Testis (tissue), 2 donors: ENCODE measurements at regions not wholly inside any gene's neighbourhood (a gene's known extent, or its start where the extent isn't known, plus 50 kb on each side); places are given as distances from the start of the nearest gene placed in this dataset.
A peak's percentile ranks its signal among the peaks of the same experiment; 100 is the strongest.

Experiments used
- DNase-seq: peaks from one replicate; pipeline ENCODE4 v3.0.0-alpha.2; 2019
- H3K27ac ChIP-seq, 2 donors: fragments of 200-600 bp; sonication (generic); one replicate each; pipeline ENCODE4 v1.5.1; 2019
- H3K27me3 ChIP-seq: fragments of 200-600 bp; sonication (generic); one replicate; pipeline ENCODE4 v1.5.1; 2019
- H3K36me3 ChIP-seq: fragments of 200-600 bp; sonication (generic); one replicate; pipeline ENCODE4 v1.5.1; 2017; ENCODE audit warnings: low read depth; ENCODE audit errors: missing control alignments
- H3K4me1 ChIP-seq: fragments of 200-600 bp; sonication (generic); one replicate; pipeline ENCODE4 v1.5.1; 2019
- H3K4me3 ChIP-seq, 2 donors: fragments of 200-600 bp; sonication (generic); one replicate each; pipeline ENCODE4 v1.5.1; 2017 to 2019
- H3K9me3 ChIP-seq: fragments of 200-600 bp; sonication (generic); one replicate; pipeline ENCODE4 v1.5.1; 2017
- POLR2A ChIP-seq: fragments of 450-650 bp; IDR thresholded peaks from one replicate; pipeline ENCODE4 v1.6.1; 2017; ENCODE audit warnings: antibody characterized with exemption, mild to moderate bottlenecking, moderate library complexity
- WGBS, 2 donors: methylation state at CpG; one replicate each; pipeline ENCODE4 v1.1.5; 2018; 5-methylcytosine and 5-hydroxymethylcytosine counted together
- intact Hi-C: fragments of 100-400 bp; cut with DNase I; formaldehyde crosslinking; loops from one replicate; pipeline ENCODE4 v1.15.1; 2023; ENCODE audit warnings: low total_unique reads
- TF ChIP-seq, protein P1 (sequence below), 3 experiments: fragments of 450-650 bp in 2 of 3; fragments of 200-600 bp in 1 of 3; sonication (generic) in 1 of 3; IDR thresholded peaks; one replicate each; pipeline ENCODE4 v1.5.1; 2016 to 2019; ENCODE audit warnings: antibody characterized with exemption in 3 of 3, mild to moderate bottlenecking in 2 of 3, moderate library complexity in 1 of 3

GRCh38 chr5:57780306-57780960 is 297.8 kb upstream of the ACTBL2 start:
- Histone ChIP-seq H3K4me1 (no peaks in the 10 kb centered on the region), H3K27me3 (no peaks in the 10 kb centered on the region), H3K27ac (no peak overlapping the region), H3K4me3 (no peak overlapping the region), H3K9me3 (no peaks in the 10 kb centered on the region), H3K36me3 (no peaks in the 10 kb centered on the region)
- TF ChIP-seq, protein P1, sequence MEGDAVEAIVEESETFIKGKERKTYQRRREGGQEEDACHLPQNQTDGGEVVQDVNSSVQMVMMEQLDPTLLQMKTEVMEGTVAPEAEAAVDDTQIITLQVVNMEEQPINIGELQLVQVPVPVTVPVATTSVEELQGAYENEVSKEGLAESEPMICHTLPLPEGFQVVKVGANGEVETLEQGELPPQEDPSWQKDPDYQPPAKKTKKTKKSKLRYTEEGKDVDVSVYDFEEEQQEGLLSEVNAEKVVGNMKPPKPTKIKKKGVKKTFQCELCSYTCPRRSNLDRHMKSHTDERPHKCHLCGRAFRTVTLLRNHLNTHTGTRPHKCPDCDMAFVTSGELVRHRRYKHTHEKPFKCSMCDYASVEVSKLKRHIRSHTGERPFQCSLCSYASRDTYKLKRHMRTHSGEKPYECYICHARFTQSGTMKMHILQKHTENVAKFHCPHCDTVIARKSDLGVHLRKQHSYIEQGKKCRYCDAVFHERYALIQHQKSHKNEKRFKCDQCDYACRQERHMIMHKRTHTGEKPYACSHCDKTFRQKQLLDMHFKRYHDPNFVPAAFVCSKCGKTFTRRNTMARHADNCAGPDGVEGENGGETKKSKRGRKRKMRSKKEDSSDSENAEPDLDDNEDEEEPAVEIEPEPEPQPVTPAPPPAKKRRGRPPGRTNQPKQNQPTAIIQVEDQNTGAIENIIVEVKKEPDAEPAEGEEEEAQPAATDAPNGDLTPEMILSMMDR (IDR thresholded peaks at IDR 0.05), result no peak
- TF ChIP-seq POLR2A, result no peak
- intact Hi-C loops, result loop anchor here (5.0 to 10.0 kb wide), 3 partner anchors 276 to 682 kb away; partner anchors contain the start of gene PLK2
- no peak for DNase-seq
- 61 to 81% methylated on average over 12 of the region's 12 CpGs for WGBS, 2 donors

GRCh38 chr5:57779383-57780223 is 297.0 kb upstream of the ACTBL2 start:
- 26 to 48% methylated on average over 3 of the region's 3 CpGs for WGBS, 2 donors
- no peak overlapping the region for H3K27ac ChIP-seq

DNA sequence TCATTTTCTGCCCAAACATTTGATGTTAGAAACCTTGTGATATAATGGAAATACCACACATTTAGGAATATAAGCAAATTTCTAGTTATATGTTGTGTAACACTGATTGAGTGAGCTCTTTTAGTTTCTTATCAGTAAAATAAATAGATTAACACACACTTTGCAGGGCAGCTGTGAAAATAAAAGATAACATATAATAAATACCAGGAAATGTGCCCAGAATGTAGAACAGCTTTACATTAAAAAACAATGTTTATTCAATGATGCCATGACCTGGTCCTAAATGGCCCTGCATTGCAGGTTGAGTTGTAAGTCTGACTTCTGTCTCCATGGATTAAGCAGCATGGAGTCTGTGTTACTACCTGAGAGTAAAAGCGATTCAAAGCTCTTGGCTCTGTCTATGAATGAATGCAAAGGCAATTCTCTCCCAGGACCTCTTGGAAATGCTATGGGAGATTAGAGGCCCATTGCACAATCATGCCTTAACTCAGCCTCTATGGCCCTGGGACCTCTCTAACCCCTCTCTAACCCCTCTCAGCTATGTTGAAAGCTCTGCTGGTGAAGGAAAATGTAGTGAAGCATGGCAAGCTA is 296.0 kb upstream of the ACTBL2 start:
- WGBS, 2 donors, result 93 to 97% methylated on average over 1 of the region's 1 CpG
- H3K9me3 ChIP-seq, result no peaks in the 10 kb centered on the region
- no peaks in the 10 kb centered on the region for H3K27me3 ChIP-seq
- intact Hi-C loops, result no loop called here
- no peaks in the 10 kb centered on the region for H3K4me1 ChIP-seq
- no peak overlapping the region for H3K27ac ChIP-seq
- DNase-seq, result no peak
- TF ChIP-seq POLR2A, result no peak
- TF ChIP-seq, protein P1 (IDR thresholded peaks at IDR 0.05), result no peak
- H3K36me3 ChIP-seq, result no peaks in the 10 kb centered on the region
- no peak overlapping the region for H3K4me3 ChIP-seq

More at GRCh38 chr5:57779383-57780223, 297.0 kb upstream of the ACTBL2 start:
- H3K4me3 ChIP-seq, result no peak overlapping the region
- H3K36me3 ChIP-seq, result no peaks in the 10 kb centered on the region
- no peaks in the 10 kb centered on the region for H3K4me1 ChIP-seq
- DNase-seq, result peak; percentile 57
- no peaks in the 10 kb centered on the region for H3K9me3 ChIP-seq
- H3K27me3 ChIP-seq, result no peaks in the 10 kb centered on the region
- intact Hi-C loops, result loop anchor here (5.0 to 10.0 kb wide), 3 partner anchors 275 to 683 kb away; partner anchors contain the start of gene PLK2
- no peak for TF ChIP-seq POLR2A
- TF ChIP-seq, protein P1 (IDR thresholded peaks at IDR 0.05), result peak; percentile 26 to 48 (median 26)

GRCh38 chr5:57777174-57777581 is 294.6 kb upstream of the ACTBL2 start:
- Histone ChIP-seq H3K36me3 (no peaks in the 10 kb centered on the region), H3K9me3 (no peaks in the 10 kb centered on the region), H3K27me3 (no peaks in the 10 kb centered on the region), H3K4me1 (no peaks in the 10 kb centered on the region), H3K4me3 (no peak overlapping the region), H3K27ac (no peak overlapping the region)
- intact Hi-C loops, result no loop called here
- DNase-seq, result no peak
- WGBS, 2 donors, result 47 to 49% methylated on average over 1 of the region's 1 CpG
- no peak for TF ChIP-seq POLR2A
- TF ChIP-seq, protein P1 (IDR thresholded peaks at IDR 0.05), result no peak
